HCT116 (cell line): ENCODE measurements at regions not wholly inside any gene's neighbourhood (a gene's known extent, or its start where the extent isn't known, plus 50 kb on each side); places are given as distances from the start of the nearest gene placed in this dataset.

ENCODE experiments used
- ATAC-seq: fragments of 200-7000 bp; cut with Tn5 transposase; 2 replicates; pipeline ENCODE4 v1.9.1; 2020; ENCODE audit warnings: mild to moderate bottlenecking, moderate library complexity
- BruUV-seq: library from RNA; stranded (reverse); fragments of 400-500 nt; replicated peaks from 2 replicates; lab custom pipeline; 2021; lab: Mats Ljungman, UMichigan
- CTCF ChIA-PET: fragments of 300-600 bp; sonication (Branson Sonifier 250); formaldehyde crosslinking; loops from one replicate; lab custom pipeline; 2021; ENCODE audit warnings: antibody characterized with exemption; lab: Charles Lee
- POLR2A ChIA-PET: fragments of 300-600, 350-600 bp; sonication (Branson Sonifier 250); formaldehyde crosslinking; loops from one replicate; lab custom pipeline; 2021; ENCODE audit warnings: antibody characterized with exemption; lab: Charles Lee
- RAD21 ChIA-PET, 2 experiments: fragments of 300-600 bp; sonication (Branson Sonifier 250); formaldehyde crosslinking; loops; one replicate each; lab custom pipeline; 2023; ENCODE audit warnings: low total read pairs in 2 of 2; ENCODE audit not compliant: uncharacterized antibody in 2 of 2, unreplicated experiment in 2 of 2, low non-redundant PET in 1 of 2; lab: Charles Lee
- DNase-seq: peaks from one replicate; pipeline ENCODE4 v3.0.0-alpha.2; 2010; ENCODE audit warnings: low read depth, low spot score
- H2AFZ ChIP-seq: fragments of 200-600 bp; shearing (Covaris generic), sonication (generic); 2 replicates; pipeline ENCODE4 v1.6.1; 2017; ENCODE audit warnings: low read depth, mixed run types, mixed read lengths, antibody characterized with exemption, low read length; ENCODE audit not compliant: poor library complexity, severe bottlenecking
- H3K27ac ChIP-seq: 2 replicates; pipeline ENCODE4 v1.5.1; 2012; ENCODE audit warnings: low read depth, low read length
- H3K27me3 ChIP-seq: fragments of 200-600 bp; sonication (generic); 2 replicates; pipeline ENCODE4 v1.6.1; 2016; ENCODE audit warnings: mixed run types, low read length, mixed read lengths; ENCODE audit not compliant: insufficient read depth
- H3K36me3 ChIP-seq, 2 experiments: fragments of 200-500 bp in 1 of 2; fragments of 200-600 bp in 1 of 2; sonication (Bioruptor generic) in 1 of 2; sonication (generic) in 1 of 2; 2 replicates each; pipeline versions ENCODE4 v1.5.1 to v1.6.1; 2014 to 2016; ENCODE audit warnings: low read length in 2 of 2, inconsistent platforms in 1 of 2, mixed read lengths in 1 of 2, mixed run types in 1 of 2; ENCODE audit not compliant: insufficient read depth in 2 of 2, control insufficient read depth in 1 of 2
- H3K4me1 ChIP-seq, 2 experiments: fragments of 200-600 bp in 1 of 2; sonication (generic) in 1 of 2; 2 replicates each; pipeline versions ENCODE4 v1.5.1 to v1.6.1; 2012 to 2017; ENCODE audit warnings: low read length in 2 of 2, inconsistent platforms in 1 of 2, mild to moderate bottlenecking in 1 of 2, mixed read lengths in 1 of 2, mixed run types in 1 of 2, moderate library complexity in 1 of 2; ENCODE audit not compliant: insufficient read depth in 2 of 2, control insufficient read depth in 1 of 2
- H3K4me2 ChIP-seq: fragments of 200-600 bp; sonication (generic); 2 replicates; pipeline ENCODE4 v1.6.1; 2017; ENCODE audit warnings: mixed run types, low read length, mixed read lengths
- H3K4me3 ChIP-seq, 2 experiments: fragments of 200-600 bp in 1 of 2; sonication (generic) in 1 of 2; replicated peaks in 1 of 2; 2 replicates each; pipeline ENCODE4 v1.5.1; 2011 to 2016; ENCODE audit warnings: low read length in 2 of 2, control low read depth in 1 of 2, low read depth in 1 of 2, mild to moderate bottlenecking in 1 of 2, mixed read lengths in 1 of 2, mixed run types in 1 of 2
- H3K79me2 ChIP-seq: fragments of 200-600 bp; sonication (generic); 2 replicates; pipeline ENCODE4 v1.6.1; 2017; ENCODE audit warnings: mild to moderate bottlenecking, mixed run types, low read length, moderate library complexity, mixed read lengths; ENCODE audit not compliant: insufficient read depth
- H3K9ac ChIP-seq: fragments of 200-600 bp; sonication (generic); 2 replicates; pipeline ENCODE4 v1.6.1; 2016; ENCODE audit warnings: low read length, mixed read lengths
- H3K9me2 ChIP-seq: fragments of 200-600 bp; sonication (generic), shearing (Covaris generic); 2 replicates; pipeline ENCODE4 v1.6.1; 2017; ENCODE audit warnings: mixed run types, mild to moderate bottlenecking, moderate library complexity; ENCODE audit not compliant: insufficient read depth
- H3K9me3 ChIP-seq, 2 experiments: fragments of 200-500 bp in 1 of 2; fragments of 200-600 bp in 1 of 2; sonication (Bioruptor generic) in 1 of 2; sonication (generic) in 1 of 2; 2 replicates each; pipeline ENCODE4 v1.6.1; 2014 to 2017; ENCODE audit warnings: low read length in 2 of 2, mixed read lengths in 2 of 2, inconsistent platforms in 1 of 2, low read depth in 1 of 2, mild to moderate bottlenecking in 1 of 2, mixed run types in 1 of 2, moderate library complexity in 1 of 2; ENCODE audit not compliant: control insufficient read depth in 1 of 2, insufficient read depth in 1 of 2
- H4K20me1 ChIP-seq: fragments of 200-600 bp; sonication (generic), shearing (Covaris generic); 2 replicates; pipeline ENCODE4 v1.6.1; 2017; ENCODE audit warnings: mixed run types, mild to moderate bottlenecking, moderate library complexity; ENCODE audit not compliant: insufficient read depth
- CBX3 ChIP-seq: IDR thresholded peaks from 2 replicates; pipeline ENCODE4 v1.6.1; 2012; ENCODE audit warnings: low read depth
- CEBPB ChIP-seq: IDR thresholded peaks from 2 replicates; pipeline ENCODE4 v1.6.1; 2012; ENCODE audit warnings: low read depth
- EGR1 ChIP-seq: IDR thresholded peaks from 2 replicates; pipeline ENCODE4 v1.6.1; 2012; ENCODE audit warnings: low read depth
- ELF1 ChIP-seq: IDR thresholded peaks from 2 replicates; pipeline ENCODE4 v1.6.1; 2012; ENCODE audit warnings: low read depth, borderline replicate concordance
- EZH2 ChIP-seq: fragments of 200-600 bp; sonication (generic); IDR thresholded peaks from 2 replicates; pipeline ENCODE4 v1.6.1; 2017; ENCODE audit warnings: antibody characterized with exemption, mixed run types
- JUND ChIP-seq: IDR thresholded peaks from 2 replicates; pipeline ENCODE4 v1.6.1; 2012
- POLR2A ChIP-seq: IDR thresholded peaks from 2 replicates; pipeline ENCODE4 v1.7.0; 2011; ENCODE audit warnings: borderline replicate concordance; ENCODE audit not compliant: insufficient read depth, insufficient read length; ENCODE audit errors: extremely low read depth
- POLR2AphosphoS5 ChIP-seq: IDR thresholded peaks from 2 replicates; pipeline ENCODE4 v1.6.1; 2011; ENCODE audit warnings: mild to moderate bottlenecking, low read depth, low read length, moderate library complexity
- RAD21 ChIP-seq: IDR thresholded peaks from 2 replicates; pipeline ENCODE4 v1.6.1; 2012; ENCODE audit warnings: low read depth, mild to moderate bottlenecking
- SIN3A ChIP-seq: IDR thresholded peaks from 2 replicates; pipeline ENCODE4 v1.6.1; 2012; ENCODE audit warnings: low read depth
- TCF7L2 ChIP-seq: IDR thresholded peaks from 2 replicates; pipeline ENCODE4 v1.7.0; 2011; ENCODE audit warnings: borderline replicate concordance, inconsistent platforms; ENCODE audit not compliant: insufficient read depth, insufficient read length; ENCODE audit errors: extremely low read depth
- YY1 ChIP-seq: IDR thresholded peaks from 2 replicates; pipeline ENCODE4 v1.6.1; 2011; ENCODE audit warnings: low read length, low read depth, moderate library complexity, mild to moderate bottlenecking; ENCODE audit not compliant: insufficient replicate concordance; ENCODE audit errors: extremely low read depth
- intact Hi-C: fragments of 100-400 bp; cut with micrococcal nuclease; formaldehyde crosslinking; loops from 2 replicates; pipeline ENCODE4 v1.10.0; 2022
- TF ChIP-seq, protein P1 (sequence below): IDR thresholded peaks from 2 replicates; pipeline ENCODE4 v1.6.1; 2012; ENCODE audit warnings: low read depth
- TF ChIP-seq, protein P2 (sequence below): IDR thresholded peaks from 2 replicates; pipeline ENCODE4 v1.6.1; 2011; ENCODE audit warnings: mild to moderate bottlenecking, low read length, moderate library complexity; ENCODE audit not compliant: insufficient replicate concordance; ENCODE audit errors: extremely low read depth
- TF ChIP-seq, protein P3 (sequence below): IDR thresholded peaks from 2 replicates; pipeline ENCODE4 v1.6.1; 2012

- Histone ChIP-seq H3K27me3 (no peaks in the 10 kb centered on the region), H3K9me2 (no peaks in the 10 kb centered on the region), H4K20me1 (no peaks in the 10 kb centered on the region), H3K27ac (no peak overlapping the region), H3K4me2 (no peak overlapping the region), H3K79me2 (no peaks in the 10 kb centered on the region), H3K36me3 (no peaks in the 10 kb centered on the region), H3K4me3 (no peak overlapping the region), H3K4me1 (no peaks in the 10 kb centered on the region), H3K9me3 (peaks cover 28 to 31% of the 10 kb centered on the region in 2 experiments; a peak in 2 of 4 replicates), H2AFZ (no peak overlapping the region), H3K9ac (no peak overlapping the region)
- no peak for TF ChIP-seq YY1
- TF ChIP-seq EZH2 = no peak
- TF ChIP-seq, protein P1, sequence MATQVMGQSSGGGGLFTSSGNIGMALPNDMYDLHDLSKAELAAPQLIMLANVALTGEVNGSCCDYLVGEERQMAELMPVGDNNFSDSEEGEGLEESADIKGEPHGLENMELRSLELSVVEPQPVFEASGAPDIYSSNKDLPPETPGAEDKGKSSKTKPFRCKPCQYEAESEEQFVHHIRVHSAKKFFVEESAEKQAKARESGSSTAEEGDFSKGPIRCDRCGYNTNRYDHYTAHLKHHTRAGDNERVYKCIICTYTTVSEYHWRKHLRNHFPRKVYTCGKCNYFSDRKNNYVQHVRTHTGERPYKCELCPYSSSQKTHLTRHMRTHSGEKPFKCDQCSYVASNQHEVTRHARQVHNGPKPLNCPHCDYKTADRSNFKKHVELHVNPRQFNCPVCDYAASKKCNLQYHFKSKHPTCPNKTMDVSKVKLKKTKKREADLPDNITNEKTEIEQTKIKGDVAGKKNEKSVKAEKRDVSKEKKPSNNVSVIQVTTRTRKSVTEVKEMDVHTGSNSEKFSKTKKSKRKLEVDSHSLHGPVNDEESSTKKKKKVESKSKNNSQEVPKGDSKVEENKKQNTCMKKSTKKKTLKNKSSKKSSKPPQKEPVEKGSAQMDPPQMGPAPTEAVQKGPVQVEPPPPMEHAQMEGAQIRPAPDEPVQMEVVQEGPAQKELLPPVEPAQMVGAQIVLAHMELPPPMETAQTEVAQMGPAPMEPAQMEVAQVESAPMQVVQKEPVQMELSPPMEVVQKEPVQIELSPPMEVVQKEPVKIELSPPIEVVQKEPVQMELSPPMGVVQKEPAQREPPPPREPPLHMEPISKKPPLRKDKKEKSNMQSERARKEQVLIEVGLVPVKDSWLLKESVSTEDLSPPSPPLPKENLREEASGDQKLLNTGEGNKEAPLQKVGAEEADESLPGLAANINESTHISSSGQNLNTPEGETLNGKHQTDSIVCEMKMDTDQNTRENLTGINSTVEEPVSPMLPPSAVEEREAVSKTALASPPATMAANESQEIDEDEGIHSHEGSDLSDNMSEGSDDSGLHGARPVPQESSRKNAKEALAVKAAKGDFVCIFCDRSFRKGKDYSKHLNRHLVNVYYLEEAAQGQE = no peak
- TF ChIP-seq, protein P2, sequence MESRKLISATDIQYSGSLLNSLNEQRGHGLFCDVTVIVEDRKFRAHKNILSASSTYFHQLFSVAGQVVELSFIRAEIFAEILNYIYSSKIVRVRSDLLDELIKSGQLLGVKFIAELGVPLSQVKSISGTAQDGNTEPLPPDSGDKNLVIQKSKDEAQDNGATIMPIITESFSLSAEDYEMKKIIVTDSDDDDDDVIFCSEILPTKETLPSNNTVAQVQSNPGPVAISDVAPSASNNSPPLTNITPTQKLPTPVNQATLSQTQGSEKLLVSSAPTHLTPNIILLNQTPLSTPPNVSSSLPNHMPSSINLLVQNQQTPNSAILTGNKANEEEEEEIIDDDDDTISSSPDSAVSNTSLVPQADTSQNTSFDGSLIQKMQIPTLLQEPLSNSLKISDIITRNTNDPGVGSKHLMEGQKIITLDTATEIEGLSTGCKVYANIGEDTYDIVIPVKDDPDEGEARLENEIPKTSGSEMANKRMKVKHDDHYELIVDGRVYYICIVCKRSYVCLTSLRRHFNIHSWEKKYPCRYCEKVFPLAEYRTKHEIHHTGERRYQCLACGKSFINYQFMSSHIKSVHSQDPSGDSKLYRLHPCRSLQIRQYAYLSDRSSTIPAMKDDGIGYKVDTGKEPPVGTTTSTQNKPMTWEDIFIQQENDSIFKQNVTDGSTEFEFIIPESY = no peak
- TF ChIP-seq POLR2A = no peak
- TF ChIP-seq ELF1 = no peak
- TF ChIP-seq, protein P3, sequence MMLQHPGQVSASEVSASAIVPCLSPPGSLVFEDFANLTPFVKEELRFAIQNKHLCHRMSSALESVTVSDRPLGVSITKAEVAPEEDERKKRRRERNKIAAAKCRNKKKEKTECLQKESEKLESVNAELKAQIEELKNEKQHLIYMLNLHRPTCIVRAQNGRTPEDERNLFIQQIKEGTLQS = no peak
- no peak for TF ChIP-seq TCF7L2
- TF ChIP-seq CEBPB = no peak
- no peak for TF ChIP-seq CBX3
- TF ChIP-seq POLR2AphosphoS5 = no peak
- no peak for TF ChIP-seq RAD21
- no peak for TF ChIP-seq EGR1
- no peak for TF ChIP-seq JUND
- no peak for TF ChIP-seq SIN3A
- BruUV-seq = no TSS peak
- no peak for DNase-seq
- ATAC-seq = no peak
- ChIA-PET POLR2A (no interaction called here), RAD21 (no interaction called here), CTCF (no interaction called here)
- intact Hi-C loops = no loop called here
These were observed 471.6 kb upstream of the FOXG1 start for GRCh38 chr14:28294834-28295440.
